ENCODE measurements at regions not wholly inside any gene's neighbourhood (a gene's known extent, or its start where the extent isn't known, plus 50 kb on each side); places are given as distances from the start of the nearest gene placed in this dataset.

GRCh38 chr10:31644931-31645633 is 283.5 kb downstream of the ARHGAP12 start:
- DNase-seq (ENCODE audit: low read depth) = peak; percentile 48

- DNase-seq (ENCODE audit: low read depth) = peak; percentile 58
Measured at GRCh38 chr10:31642281-31642680, 286.4 kb downstream of the ARHGAP12 start.

GRCh38 chr10:31635415-31636065 is 293.1 kb downstream of the ARHGAP12 start:
- DNase-seq (ENCODE audit: low read depth) = peak; percentile 66

- DNase-seq (ENCODE audit: low read depth) = no peak
Measured at GRCh38 chr10:31635009-31635408, 293.6 kb downstream of the ARHGAP12 start.

GRCh38 chr10:31630861-31631567 is 297.6 kb downstream of the ARHGAP12 start:
- no peak for DNase-seq (ENCODE audit: low read depth)

- no peak for DNase-seq (ENCODE audit: low read depth)
Measured at GRCh38 chr10:31625566-31625965, 303.1 kb downstream of the ARHGAP12 start.

- DNase-seq (ENCODE audit: low read depth) = no peak
Measured at GRCh38 chr10:31624611-31625010, 304.0 kb downstream of the ARHGAP12 start.

- no peak for DNase-seq (ENCODE audit: low read depth)
Measured at GRCh38 chr10:31623947-31624346, 304.7 kb downstream of the ARHGAP12 start.

GRCh38 chr10:31623466-31623865 is 304.4 kb downstream of the ZEB1 start:
- peak; percentile 91 for DNase-seq (ENCODE audit: low read depth)

- peak; percentile 94 for DNase-seq (ENCODE audit: low read depth)
Measured at GRCh38 chr10:31622978-31623377, 304.0 kb downstream of the ZEB1 start.

- no peak for DNase-seq (ENCODE audit: low read depth)
Measured at GRCh38 chr10:31621733-31622132, 302.7 kb downstream of the ZEB1 start.

GRCh38 chr10:31620226-31621151 is 301.5 kb downstream of the ZEB1 start:
- DNase-seq (ENCODE audit: low read depth) = peak; percentile 78

- DNase-seq (ENCODE audit: low read depth) = no peak
Measured at GRCh38 chr10:31619531-31620061, 300.6 kb downstream of the ZEB1 start.

GRCh38 chr10:31618541-31619291 is 299.7 kb downstream of the ZEB1 start:
- DNase-seq (ENCODE audit: low read depth) = no peak

- DNase-seq (ENCODE audit: low read depth) = no peak
Measured at GRCh38 chr10:31617757-31618156, 298.7 kb downstream of the ZEB1 start.

GRCh38 chr10:31617133-31617532 is 298.1 kb downstream of the ZEB1 start:
- no peak for DNase-seq (ENCODE audit: low read depth)

- no peak for DNase-seq (ENCODE audit: low read depth)
Measured at GRCh38 chr10:31615129-31615528, 296.1 kb downstream of the ZEB1 start.

- DNase-seq (ENCODE audit: low read depth) = no peak
Measured at GRCh38 chr10:31614611-31615010, 295.6 kb downstream of the ZEB1 start.

- DNase-seq (ENCODE audit: low read depth) = no peak
Measured at GRCh38 chr10:31612082-31612481, 293.1 kb downstream of the ZEB1 start.

GRCh38 chr10:31611161-31611560 is 292.1 kb downstream of the ZEB1 start:
- no peak for DNase-seq (ENCODE audit: low read depth)

- peak; percentile 44 for DNase-seq (ENCODE audit: low read depth)
Measured at GRCh38 chr10:31607481-31607880, 288.5 kb downstream of the ZEB1 start.

Measured in EH (cell line).